D721Med (cell line): ENCODE measurements at regions not wholly inside any gene's neighbourhood (a gene's known extent, or its start where the extent isn't known, plus 50 kb on each side); places are given as distances from the start of the nearest gene placed in this dataset.

Experiments used
- DNase-seq: peaks from one replicate; pipeline ENCODE4 v3.0.0; 2011; ENCODE audit warnings: low spot score; ENCODE audit not compliant: insufficient read length
- FAIRE-seq: peaks from 2 replicates; lab custom pipeline; 2011; peaks lifted over from hg19 to GRCh38; lab: Jason Lieb, UNC
- TF ChIP-seq, protein P1 (sequence below): IDR thresholded peaks from 2 replicates; pipeline ENCODE4 v1.5.1; 2012; ENCODE audit warnings: mild to moderate bottlenecking, control low read depth; ENCODE audit not compliant: insufficient read depth; ENCODE audit errors: missing control alignments

DNA sequence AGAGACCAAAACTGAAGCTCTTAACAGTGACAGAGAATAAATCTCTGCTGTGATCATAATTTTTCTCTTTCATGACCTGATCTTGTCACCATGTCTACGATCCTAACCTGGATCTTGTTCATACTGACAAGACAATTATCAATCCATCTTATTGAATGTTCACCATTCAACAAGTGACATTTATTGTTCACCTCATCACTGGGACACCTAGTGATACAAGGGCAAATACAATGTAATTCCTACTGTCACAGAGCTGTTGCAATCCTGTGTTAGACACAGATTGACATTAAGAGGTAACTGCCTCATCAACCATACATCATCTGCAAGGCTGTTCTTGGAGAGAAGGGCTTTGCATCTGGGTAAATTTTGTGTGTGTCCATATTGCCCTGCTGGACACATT lies 942.4 kb upstream of the PRR20A start:
- no peak for DNase-seq
- FAIRE-seq, result peak; percentile 70
- TF ChIP-seq, protein P1, sequence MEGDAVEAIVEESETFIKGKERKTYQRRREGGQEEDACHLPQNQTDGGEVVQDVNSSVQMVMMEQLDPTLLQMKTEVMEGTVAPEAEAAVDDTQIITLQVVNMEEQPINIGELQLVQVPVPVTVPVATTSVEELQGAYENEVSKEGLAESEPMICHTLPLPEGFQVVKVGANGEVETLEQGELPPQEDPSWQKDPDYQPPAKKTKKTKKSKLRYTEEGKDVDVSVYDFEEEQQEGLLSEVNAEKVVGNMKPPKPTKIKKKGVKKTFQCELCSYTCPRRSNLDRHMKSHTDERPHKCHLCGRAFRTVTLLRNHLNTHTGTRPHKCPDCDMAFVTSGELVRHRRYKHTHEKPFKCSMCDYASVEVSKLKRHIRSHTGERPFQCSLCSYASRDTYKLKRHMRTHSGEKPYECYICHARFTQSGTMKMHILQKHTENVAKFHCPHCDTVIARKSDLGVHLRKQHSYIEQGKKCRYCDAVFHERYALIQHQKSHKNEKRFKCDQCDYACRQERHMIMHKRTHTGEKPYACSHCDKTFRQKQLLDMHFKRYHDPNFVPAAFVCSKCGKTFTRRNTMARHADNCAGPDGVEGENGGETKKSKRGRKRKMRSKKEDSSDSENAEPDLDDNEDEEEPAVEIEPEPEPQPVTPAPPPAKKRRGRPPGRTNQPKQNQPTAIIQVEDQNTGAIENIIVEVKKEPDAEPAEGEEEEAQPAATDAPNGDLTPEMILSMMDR, result no peak

DNA sequence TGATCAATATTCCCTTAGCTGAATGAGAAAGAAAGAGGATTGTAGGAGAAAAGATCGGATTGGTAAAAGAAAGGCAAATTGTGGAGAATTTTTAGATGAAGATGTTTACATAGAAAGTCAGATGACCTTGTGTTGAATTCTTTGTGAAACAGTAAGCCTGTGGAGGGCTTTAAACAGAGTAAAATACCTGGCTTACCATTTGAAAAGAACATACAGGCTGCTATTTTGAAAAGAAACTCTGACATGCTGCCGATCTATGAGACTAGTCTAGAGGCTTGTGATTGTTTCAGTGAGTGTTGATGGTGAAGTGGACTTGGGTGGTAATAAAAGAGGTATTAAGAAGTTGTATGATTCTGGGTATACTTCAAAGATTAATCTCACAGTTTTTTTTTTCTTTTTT lies 938.9 kb upstream of the PRR20A start:
- FAIRE-seq, result no peak

GRCh38 chr13:56216221-56216620 lies 924.5 kb upstream of the PRR20A start:
- TF ChIP-seq, protein P1, result no peak
- no peak for FAIRE-seq
- DNase-seq, result no peak

More for the DNA sequence above, 938.9 kb upstream of the PRR20A start:
- DNase-seq, result no peak
- TF ChIP-seq, protein P1, result no peak

- TF ChIP-seq, protein P1, result no peak
- no peak for FAIRE-seq
- DNase-seq, result no peak
Observed at GRCh38 chr13:56247692-56248091, 893.0 kb upstream of the PRR20A start.

DNA sequence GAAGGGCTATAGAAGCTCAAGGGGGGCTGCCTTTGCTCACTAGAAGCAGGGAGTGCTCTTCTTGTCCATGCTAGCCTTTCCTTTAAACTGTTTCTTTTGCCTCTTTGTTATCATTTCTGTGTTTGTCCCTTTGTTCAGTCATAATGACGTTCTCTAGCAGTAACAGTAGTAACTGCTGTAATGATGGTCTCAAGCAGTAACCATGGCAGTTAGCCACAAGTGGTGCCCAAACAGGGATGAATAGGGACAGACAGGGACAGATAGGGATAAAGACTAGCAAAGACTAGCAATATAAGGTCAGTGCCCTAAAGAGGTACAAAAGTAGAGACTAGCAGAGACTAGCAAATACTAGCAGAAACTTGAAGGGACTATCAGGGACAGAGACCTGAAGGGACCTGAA lies 869.0 kb upstream of the PRR20A start:
- TF ChIP-seq, protein P1, result no peak
- no peak for DNase-seq
- FAIRE-seq, result no peak

GRCh38 chr13:56283262-56283828 lies 857.4 kb upstream of the PRR20A start:
- DNase-seq (no peak), FAIRE-seq (no peak)
- TF ChIP-seq, protein P1, result no peak

- DNase-seq (no peak), FAIRE-seq (no peak)
- TF ChIP-seq, protein P1, result no peak
Observed at GRCh38 chr13:56299650-56300049, 841.1 kb upstream of the PRR20A start.
